ENCODE measurements at regions not wholly inside any gene's neighbourhood (a gene's known extent, or its start where the extent isn't known, plus 50 kb on each side); places are given as distances from the start of the nearest gene placed in this dataset.

DNA sequence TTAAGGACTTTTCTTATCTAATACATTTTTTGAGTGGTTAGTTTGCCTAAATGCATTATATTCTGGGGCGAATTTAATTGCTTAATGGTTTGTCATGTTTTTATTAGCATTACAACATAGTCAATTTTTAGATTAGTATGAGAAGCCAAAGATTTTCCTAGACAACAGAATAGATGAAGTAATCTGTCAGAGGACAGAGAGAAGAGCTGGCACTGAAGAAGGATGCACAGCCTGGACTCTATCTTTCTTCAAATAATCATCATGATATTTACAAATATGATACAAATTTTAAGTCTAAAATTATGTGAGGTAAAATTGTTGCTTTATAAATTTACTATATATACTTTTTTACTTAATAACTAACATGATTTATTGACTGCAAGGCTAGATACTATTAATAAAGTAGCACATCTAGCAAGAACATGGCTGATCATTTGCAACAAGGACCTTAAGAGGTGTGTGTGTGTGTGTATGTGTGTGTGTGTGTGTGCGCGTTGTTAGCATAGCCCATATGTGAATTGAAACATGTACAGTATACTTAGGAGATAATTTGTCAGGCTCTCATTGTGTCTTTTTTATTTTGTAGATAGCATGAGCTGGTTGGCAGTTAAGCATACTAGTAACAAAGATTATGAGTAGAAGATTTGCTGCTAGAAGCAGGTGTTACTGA, 752.2 kb downstream of the DCDC2C start:
- TF ChIP-seq, protein P1, sequence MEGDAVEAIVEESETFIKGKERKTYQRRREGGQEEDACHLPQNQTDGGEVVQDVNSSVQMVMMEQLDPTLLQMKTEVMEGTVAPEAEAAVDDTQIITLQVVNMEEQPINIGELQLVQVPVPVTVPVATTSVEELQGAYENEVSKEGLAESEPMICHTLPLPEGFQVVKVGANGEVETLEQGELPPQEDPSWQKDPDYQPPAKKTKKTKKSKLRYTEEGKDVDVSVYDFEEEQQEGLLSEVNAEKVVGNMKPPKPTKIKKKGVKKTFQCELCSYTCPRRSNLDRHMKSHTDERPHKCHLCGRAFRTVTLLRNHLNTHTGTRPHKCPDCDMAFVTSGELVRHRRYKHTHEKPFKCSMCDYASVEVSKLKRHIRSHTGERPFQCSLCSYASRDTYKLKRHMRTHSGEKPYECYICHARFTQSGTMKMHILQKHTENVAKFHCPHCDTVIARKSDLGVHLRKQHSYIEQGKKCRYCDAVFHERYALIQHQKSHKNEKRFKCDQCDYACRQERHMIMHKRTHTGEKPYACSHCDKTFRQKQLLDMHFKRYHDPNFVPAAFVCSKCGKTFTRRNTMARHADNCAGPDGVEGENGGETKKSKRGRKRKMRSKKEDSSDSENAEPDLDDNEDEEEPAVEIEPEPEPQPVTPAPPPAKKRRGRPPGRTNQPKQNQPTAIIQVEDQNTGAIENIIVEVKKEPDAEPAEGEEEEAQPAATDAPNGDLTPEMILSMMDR (IDR thresholded peaks at IDR 0.05): no peak
- TF ChIP-seq POLR2A (IDR thresholded peaks at IDR 0.05; ENCODE audit: low read length): no peak
